ENCODE measurements at regions not wholly inside any gene's neighbourhood (a gene's known extent, or its start where the extent isn't known, plus 50 kb on each side); places are given as distances from the start of the nearest gene placed in this dataset.

DNA sequence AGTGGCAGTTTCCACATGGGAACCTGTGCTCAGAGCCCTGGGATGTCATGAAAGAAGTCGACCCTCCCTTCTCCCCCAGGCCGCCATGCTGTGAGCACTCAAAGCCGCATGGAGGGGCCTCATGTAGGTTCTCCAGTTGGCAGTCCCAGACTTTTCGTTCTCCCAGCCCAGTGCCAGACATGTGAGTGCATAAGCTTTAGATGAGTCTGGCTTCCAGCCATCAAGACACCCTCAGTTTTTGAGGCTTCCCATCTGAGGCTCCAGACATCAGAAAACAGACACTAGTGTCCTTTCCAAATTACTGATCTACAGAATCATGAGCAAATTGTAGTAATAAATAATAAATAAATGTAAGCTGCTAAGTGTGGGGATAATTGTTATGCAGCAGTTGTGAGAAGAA lies 136.5 kb upstream of the AGBL1 start:
- DNase-seq: no peak

DNA sequence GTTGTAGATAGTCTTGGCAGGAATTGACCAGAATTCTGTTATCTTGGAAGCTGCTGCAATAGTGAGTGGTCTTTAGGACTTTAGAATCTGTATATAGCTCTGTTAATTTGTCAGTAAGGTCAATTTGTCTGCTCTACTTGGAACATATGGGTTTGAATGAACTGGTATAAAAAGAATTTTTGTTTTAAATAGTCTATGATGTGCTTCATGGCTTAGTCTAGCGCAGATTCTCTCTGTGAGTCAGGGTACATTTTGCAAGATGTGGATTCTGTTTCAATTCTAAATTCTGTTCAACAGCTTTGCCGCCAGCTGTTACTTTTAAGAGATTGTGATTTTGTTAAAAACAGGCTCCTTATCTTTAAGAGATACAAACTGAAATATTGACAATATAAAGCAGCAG lies 135.9 kb upstream of the AGBL1 start:
- DNase-seq: no peak

DNA sequence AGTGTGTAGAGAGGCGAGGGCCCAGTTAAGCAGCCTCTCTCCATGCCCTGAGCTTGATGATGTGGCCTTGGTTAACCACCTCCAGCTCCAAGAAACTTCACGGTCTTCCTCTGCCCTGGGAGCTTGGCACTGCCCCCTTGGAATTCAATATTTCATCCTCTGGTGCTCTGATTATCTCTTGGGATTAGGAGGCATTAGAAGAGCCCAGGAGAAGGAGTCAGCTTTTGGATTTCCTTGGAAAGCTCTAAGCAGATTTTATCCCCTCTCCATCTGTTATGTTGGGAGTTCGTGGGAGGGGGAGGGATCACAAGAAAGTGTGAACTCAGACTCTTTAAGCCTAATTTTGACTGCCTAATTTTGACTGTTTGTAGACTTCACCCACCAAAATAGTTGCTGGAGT lies 132.7 kb upstream of the AGBL1 start:
- DNase-seq: no peak

GRCh38 chr15:85947936-85948335 lies 131.7 kb upstream of the AGBL1 start:
- no peak for DNase-seq

- DNase-seq: no peak
Measured at GRCh38 chr15:85950101-85950500, 129.6 kb upstream of the AGBL1 start.

GRCh38 chr15:85954586-85954985 lies 125.1 kb upstream of the AGBL1 start:
- DNase-seq: no peak

GRCh38 chr15:85955501-85956391 lies 123.9 kb upstream of the AGBL1 start:
- no peak for DNase-seq

- no peak for DNase-seq
Measured at GRCh38 chr15:85956532-85957275, 123.0 kb upstream of the AGBL1 start.

- DNase-seq: no peak
Measured at GRCh38 chr15:85959611-85960010, 120.1 kb upstream of the AGBL1 start.

DNA sequence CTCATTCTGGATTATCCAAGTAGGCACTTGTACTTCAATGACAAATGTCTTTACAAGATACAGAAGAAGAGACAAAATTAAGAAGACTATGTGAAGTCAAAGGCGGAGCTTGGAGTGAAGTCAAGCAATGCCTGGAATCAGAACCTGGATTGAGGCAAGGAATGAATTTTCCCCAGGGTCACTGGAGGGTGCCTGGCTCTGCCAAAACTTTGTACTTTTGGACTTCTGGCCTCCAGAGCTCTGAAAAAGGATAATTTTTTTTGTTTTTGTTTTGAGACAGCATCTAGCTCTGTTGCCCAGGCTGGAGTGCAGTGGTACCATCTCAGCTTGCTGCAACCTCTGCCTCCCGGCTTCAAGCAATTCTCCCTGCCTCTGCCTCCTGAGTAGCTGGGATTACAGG lies 119.3 kb upstream of the AGBL1 start:
- DNase-seq: no peak

DNA sequence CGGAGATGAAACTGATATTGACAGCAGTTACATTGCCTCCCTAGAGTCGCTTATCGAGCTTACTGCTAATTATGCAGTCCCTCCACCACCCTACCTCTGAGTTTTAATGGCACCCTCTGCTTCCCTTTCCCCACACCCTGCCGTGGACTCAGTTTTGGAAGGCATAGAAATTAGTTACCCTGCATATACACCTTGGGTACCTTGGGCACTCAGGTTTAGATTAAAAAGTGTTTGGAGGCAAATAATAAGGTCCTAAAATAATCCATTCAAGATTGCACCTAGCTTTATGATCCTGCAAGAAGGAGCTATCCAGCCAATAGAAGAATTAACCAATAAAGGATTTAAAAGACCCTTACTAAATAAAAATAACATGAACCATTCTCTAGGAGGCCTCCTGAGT lies 117.8 kb upstream of the AGBL1 start:
- DNase-seq: no peak

DNA sequence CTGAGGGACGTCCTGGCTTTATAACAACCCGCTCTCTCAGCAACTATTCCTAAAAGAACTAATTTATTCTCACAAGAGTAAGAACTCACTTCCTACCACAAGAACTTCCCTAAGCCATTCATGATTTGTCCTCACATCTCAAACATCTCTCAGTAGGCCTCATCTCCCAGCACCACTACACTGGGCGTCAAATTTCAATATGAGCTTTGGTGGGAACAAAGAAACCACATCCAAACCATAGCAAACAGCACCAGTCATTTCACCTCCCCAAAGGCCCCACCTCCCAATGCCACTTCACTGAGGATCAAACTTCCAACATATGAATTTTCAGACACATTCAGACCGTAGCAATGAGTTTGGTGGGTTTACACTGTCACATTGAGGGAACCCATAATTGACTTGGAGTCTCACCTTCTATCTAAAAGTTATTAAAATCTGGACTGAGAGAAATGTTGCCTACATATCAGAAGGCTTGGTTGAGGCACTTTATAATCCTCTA lies 116.4 kb upstream of the AGBL1 start:
- no peak for DNase-seq

- no peak for DNase-seq
Measured at GRCh38 chr15:85964471-85964870, 115.2 kb upstream of the AGBL1 start.

- no peak for DNase-seq
Measured at GRCh38 chr15:85967553-85967952, 112.1 kb upstream of the AGBL1 start.

DNA sequence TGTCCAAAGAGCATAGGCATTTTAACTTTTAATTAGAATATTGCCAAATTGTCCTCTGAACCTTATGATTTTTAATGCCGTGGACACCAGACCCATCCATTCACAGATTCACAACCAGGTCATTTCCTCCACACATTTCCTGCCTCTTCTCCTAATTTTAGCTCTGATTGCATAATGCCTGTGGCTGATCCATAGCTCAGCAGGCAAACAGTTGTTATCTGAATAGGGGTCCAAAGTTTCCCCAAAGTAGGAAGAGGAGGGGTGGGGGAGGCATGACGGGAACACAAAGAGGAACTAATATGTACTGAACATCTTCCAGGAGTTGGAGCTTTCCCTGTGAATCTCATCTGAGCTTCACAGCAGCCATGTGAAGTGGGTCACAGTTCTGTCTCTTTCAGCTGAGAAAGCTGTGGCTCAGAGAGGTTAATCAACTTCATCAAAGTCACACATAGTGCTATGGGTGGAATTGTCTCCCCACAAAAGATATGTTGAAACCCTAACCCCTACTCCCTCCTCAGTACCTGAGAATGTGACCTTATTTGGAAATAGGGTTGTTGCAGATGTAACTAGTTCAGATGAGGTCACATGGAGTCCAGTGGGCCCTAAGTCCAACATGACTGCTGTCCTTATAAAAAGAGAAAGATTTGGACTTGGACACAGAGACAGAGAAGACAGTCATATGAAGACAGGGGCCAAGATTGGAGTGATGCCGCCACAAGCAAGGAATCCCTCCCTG lies 106.7 kb upstream of the AGBL1 start:
- no peak for DNase-seq

DNA sequence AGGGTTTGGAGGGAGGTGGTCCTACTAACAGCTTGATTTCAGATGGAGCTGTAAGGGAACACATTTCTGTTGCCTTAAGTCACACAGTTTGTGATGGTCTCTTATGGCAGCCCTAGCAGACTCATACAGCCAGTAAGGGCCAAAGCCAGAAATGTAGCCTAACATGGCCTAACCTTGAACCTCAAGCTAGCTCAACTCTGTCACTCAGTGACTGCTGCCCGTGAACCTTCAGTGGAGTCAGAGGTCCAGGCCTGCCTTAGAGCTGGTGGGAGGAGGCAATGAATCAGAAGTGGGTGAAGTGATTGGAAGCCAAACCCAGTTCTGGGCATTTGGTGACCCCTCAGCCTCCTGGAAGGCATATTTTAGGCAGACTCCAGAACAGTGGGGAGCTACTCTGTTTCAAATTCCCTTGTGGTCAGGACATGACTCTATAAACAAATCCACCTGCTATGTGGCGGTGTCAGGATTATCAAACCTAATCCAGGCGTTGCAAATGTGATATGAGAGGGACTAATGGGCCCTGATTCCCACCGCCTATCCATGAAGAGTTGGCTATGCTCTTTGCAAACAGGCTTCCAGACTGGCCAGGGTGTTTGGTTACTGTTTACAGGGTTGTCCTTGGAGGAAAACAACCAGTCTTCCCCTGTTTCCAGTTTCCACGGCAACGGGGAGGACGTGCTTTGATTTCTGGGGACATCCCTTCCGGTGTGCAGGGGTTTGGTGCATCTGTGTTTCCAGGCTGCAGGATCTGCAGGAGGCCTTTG lies 105.9 kb upstream of the AGBL1 start:
- DNase-seq: no peak

DNA sequence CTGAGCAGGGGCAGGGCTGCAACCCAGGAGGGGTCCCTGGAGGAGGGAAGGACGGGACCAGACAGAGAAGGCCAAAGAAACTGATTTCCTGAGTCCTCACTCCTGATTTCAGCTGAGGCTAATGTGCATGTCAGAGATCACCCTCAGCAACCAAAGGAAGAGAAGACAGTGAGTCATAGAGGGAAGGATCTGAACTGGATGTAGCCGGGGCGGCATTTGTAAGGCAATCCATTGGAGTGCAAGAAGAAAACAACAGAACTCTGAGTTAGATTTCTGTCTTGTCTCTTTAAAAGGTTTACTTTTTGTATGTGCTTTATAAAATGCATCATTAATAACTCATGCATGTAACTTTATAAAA lies 105.3 kb upstream of the AGBL1 start:
- no peak for DNase-seq

GRCh38 chr15:85974742-85975141 lies 104.9 kb upstream of the AGBL1 start:
- no peak for DNase-seq

- no peak for DNase-seq
Measured at GRCh38 chr15:85976102-85976501, 103.6 kb upstream of the AGBL1 start.

GRCh38 chr15:85976986-85977385 lies 102.7 kb upstream of the AGBL1 start:
- DNase-seq: no peak

- DNase-seq: no peak
Measured at GRCh38 chr15:85977586-85977985, 102.1 kb upstream of the AGBL1 start.

GRCh38 chr15:85979929-85980328 lies 99.7 kb upstream of the AGBL1 start:
- DNase-seq: no peak

GRCh38 chr15:85980946-85981345 lies 98.7 kb upstream of the AGBL1 start:
- no peak for DNase-seq

All from stimulated activated CD4-positive, alpha-beta T cell treated with anti-CD3 and anti-CD28 coated beads, Interleukin-4, amount 100 ng/mL, for 24 hours (primary cell).